HL-60 (cell line): ENCODE measurements at regions not wholly inside any gene's neighbourhood (a gene's known extent, or its start where the extent isn't known, plus 50 kb on each side); places are given as distances from the start of the nearest gene placed in this dataset.

ENCODE experiments used
- POLR2AphosphoS5 ChIP-seq: IDR thresholded peaks from 2 replicates; pipeline ENCODE4 v1.6.1; 2012; ENCODE audit warnings: low read depth
- SPI1 ChIP-seq: IDR thresholded peaks from 2 replicates; pipeline ENCODE4 v1.6.1; 2012; ENCODE audit warnings: low read depth, mild to moderate bottlenecking, borderline replicate concordance
- TF ChIP-seq, protein P1 (sequence below): IDR thresholded peaks from one replicate; pipeline ENCODE4 v1.5.1; 2011; ENCODE audit warnings: low read length, control low read depth, inconsistent platforms; ENCODE audit not compliant: insufficient read depth
- TF ChIP-seq, protein P2 (sequence below): IDR thresholded peaks from 2 replicates; pipeline ENCODE4 v1.6.1; 2012; ENCODE audit warnings: low read depth; ENCODE audit not compliant: insufficient replicate concordance

DNA sequence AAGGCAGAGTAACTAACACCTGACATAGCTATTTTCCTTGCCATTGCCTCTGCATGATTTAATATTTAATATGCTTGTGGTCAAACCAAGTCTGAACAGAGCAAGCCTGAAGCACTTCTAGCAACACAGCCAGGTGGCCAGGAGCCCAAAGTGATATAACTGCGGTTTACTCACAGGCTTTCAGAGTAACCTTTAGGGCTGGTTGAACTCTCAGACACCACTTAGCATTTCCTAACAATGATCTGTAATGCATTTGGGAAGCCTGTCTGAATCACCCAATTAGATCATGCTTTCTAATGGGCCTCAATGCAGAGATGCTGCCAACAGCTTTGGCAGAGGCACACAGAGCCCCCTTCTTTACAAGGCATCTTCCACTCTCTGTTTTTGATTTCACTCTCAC, 96.1 kb downstream of the FDX1 start:
- TF ChIP-seq, protein P1, sequence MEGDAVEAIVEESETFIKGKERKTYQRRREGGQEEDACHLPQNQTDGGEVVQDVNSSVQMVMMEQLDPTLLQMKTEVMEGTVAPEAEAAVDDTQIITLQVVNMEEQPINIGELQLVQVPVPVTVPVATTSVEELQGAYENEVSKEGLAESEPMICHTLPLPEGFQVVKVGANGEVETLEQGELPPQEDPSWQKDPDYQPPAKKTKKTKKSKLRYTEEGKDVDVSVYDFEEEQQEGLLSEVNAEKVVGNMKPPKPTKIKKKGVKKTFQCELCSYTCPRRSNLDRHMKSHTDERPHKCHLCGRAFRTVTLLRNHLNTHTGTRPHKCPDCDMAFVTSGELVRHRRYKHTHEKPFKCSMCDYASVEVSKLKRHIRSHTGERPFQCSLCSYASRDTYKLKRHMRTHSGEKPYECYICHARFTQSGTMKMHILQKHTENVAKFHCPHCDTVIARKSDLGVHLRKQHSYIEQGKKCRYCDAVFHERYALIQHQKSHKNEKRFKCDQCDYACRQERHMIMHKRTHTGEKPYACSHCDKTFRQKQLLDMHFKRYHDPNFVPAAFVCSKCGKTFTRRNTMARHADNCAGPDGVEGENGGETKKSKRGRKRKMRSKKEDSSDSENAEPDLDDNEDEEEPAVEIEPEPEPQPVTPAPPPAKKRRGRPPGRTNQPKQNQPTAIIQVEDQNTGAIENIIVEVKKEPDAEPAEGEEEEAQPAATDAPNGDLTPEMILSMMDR: no peak
- TF ChIP-seq POLR2AphosphoS5: no peak
- no peak for TF ChIP-seq SPI1
- TF ChIP-seq, protein P2, sequence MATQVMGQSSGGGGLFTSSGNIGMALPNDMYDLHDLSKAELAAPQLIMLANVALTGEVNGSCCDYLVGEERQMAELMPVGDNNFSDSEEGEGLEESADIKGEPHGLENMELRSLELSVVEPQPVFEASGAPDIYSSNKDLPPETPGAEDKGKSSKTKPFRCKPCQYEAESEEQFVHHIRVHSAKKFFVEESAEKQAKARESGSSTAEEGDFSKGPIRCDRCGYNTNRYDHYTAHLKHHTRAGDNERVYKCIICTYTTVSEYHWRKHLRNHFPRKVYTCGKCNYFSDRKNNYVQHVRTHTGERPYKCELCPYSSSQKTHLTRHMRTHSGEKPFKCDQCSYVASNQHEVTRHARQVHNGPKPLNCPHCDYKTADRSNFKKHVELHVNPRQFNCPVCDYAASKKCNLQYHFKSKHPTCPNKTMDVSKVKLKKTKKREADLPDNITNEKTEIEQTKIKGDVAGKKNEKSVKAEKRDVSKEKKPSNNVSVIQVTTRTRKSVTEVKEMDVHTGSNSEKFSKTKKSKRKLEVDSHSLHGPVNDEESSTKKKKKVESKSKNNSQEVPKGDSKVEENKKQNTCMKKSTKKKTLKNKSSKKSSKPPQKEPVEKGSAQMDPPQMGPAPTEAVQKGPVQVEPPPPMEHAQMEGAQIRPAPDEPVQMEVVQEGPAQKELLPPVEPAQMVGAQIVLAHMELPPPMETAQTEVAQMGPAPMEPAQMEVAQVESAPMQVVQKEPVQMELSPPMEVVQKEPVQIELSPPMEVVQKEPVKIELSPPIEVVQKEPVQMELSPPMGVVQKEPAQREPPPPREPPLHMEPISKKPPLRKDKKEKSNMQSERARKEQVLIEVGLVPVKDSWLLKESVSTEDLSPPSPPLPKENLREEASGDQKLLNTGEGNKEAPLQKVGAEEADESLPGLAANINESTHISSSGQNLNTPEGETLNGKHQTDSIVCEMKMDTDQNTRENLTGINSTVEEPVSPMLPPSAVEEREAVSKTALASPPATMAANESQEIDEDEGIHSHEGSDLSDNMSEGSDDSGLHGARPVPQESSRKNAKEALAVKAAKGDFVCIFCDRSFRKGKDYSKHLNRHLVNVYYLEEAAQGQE: no peak
